ENCODE measurements at regions not wholly inside any gene's neighbourhood (a gene's known extent, or its start where the extent isn't known, plus 50 kb on each side); places are given as distances from the start of the nearest gene placed in this dataset.
"Not testable (repeated sequence)": the region's sequence is repeated elsewhere in the genome, so short reads cannot be mapped to it uniquely, and the experiment has no call there.

GRCh38 chr15:22137572-22137971, 57.2 kb downstream of the OR4M2 start:
- not testable (repeated sequence) for TF ChIP-seq POLR2A (IDR thresholded peaks at IDR 0.05)
- TF ChIP-seq, protein P1, sequence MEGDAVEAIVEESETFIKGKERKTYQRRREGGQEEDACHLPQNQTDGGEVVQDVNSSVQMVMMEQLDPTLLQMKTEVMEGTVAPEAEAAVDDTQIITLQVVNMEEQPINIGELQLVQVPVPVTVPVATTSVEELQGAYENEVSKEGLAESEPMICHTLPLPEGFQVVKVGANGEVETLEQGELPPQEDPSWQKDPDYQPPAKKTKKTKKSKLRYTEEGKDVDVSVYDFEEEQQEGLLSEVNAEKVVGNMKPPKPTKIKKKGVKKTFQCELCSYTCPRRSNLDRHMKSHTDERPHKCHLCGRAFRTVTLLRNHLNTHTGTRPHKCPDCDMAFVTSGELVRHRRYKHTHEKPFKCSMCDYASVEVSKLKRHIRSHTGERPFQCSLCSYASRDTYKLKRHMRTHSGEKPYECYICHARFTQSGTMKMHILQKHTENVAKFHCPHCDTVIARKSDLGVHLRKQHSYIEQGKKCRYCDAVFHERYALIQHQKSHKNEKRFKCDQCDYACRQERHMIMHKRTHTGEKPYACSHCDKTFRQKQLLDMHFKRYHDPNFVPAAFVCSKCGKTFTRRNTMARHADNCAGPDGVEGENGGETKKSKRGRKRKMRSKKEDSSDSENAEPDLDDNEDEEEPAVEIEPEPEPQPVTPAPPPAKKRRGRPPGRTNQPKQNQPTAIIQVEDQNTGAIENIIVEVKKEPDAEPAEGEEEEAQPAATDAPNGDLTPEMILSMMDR (IDR thresholded peaks at IDR 0.05) = not testable (repeated sequence)

Data from right lobe of liver (tissue), 4 donors.